ENCODE measurements at regions not wholly inside any gene's neighbourhood (a gene's known extent, or its start where the extent isn't known, plus 50 kb on each side); places are given as distances from the start of the nearest gene placed in this dataset.

DNA sequence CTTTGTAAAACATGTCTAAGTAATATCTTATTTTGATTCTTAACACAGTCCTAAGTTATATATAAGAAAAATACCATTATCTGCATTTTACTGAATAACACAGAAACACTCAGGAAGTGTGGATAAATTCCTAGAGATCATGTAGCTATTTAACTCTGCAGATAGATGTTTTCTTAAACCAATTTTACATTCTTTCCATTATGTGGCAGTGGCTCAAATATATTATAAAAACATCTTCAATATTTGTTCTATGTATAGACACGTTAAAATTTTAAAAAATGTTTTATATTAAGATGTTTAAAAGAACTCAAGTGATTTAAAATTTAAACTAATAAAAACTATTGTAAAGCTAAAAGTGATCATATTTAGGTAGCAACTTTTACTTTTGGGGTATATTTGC is 683.8 kb downstream of the DIPK2A start:
- no peaks in the 10 kb centered on the region for H3K9me3 ChIP-seq (ENCODE audit: low read length)
- no peaks in the 10 kb centered on the region for H3K27me3 ChIP-seq (ENCODE audit: insufficient read depth, low read length)

DNA sequence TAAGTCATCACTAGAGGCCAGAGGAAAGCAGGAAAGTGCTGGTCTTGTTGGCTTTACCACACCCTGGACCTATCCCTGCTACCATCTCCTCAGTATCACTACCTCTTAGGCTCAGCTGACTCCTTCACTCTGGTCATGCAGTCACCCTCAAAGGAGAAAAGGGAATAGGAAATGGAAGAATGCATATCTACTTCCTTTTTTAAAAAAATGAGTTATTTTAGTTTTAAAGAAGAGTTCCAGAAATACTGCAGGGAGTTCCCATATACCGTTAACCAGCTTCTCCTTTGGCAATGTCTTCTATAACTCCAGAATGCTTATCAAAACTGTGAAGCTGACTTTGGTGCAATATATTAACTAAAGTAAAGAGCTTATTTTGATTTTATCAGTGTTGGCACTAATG is 688.6 kb downstream of the DIPK2A start:
- Histone ChIP-seq H3K4me2 (ENCODE audit: low read length) (no peak overlapping the region), H3K9me2 (ENCODE audit: low read depth, low read length) (no peaks in the 10 kb centered on the region), H3K9ac (ENCODE audit: low read length) (no peak overlapping the region), H3F3A (ENCODE audit: insufficient read depth, low read length) (no peaks in the 10 kb centered on the region), H3K79me2 (ENCODE audit: insufficient read depth, low read length) (no peaks in the 10 kb centered on the region), H3K27me3 (ENCODE audit: insufficient read depth, low read length) (no peaks in the 10 kb centered on the region), H3K27ac (ENCODE audit: low read depth, low read length, poor library complexity, severe bottlenecking) (no peak overlapping the region), H3K4me3 (ENCODE audit: low read depth, low read length, poor library complexity, severe bottlenecking) (no peak overlapping the region), H3K9me3 (ENCODE audit: low read length) (no peaks in the 10 kb centered on the region), H3K4me1 (ENCODE audit: insufficient read depth, low read length, severe bottlenecking) (no peaks in the 10 kb centered on the region), H4K20me1 (ENCODE audit: insufficient read depth, low read length) (no peaks in the 10 kb centered on the region), H3K36me3 (ENCODE audit: insufficient read depth, low read length) (no peaks in the 10 kb centered on the region), H2AFZ (ENCODE audit: low read length) (no peak overlapping the region)
- TF ChIP-seq EZH2 (IDR thresholded peaks at IDR 0.05; ENCODE audit: borderline replicate concordance, low read length) = no peak
- TF ChIP-seq, protein P1, sequence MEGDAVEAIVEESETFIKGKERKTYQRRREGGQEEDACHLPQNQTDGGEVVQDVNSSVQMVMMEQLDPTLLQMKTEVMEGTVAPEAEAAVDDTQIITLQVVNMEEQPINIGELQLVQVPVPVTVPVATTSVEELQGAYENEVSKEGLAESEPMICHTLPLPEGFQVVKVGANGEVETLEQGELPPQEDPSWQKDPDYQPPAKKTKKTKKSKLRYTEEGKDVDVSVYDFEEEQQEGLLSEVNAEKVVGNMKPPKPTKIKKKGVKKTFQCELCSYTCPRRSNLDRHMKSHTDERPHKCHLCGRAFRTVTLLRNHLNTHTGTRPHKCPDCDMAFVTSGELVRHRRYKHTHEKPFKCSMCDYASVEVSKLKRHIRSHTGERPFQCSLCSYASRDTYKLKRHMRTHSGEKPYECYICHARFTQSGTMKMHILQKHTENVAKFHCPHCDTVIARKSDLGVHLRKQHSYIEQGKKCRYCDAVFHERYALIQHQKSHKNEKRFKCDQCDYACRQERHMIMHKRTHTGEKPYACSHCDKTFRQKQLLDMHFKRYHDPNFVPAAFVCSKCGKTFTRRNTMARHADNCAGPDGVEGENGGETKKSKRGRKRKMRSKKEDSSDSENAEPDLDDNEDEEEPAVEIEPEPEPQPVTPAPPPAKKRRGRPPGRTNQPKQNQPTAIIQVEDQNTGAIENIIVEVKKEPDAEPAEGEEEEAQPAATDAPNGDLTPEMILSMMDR (IDR thresholded peaks at IDR 0.05; ENCODE audit: low read length) = no peak

More for the DNA sequence above, 683.8 kb downstream of the DIPK2A start:
- Histone ChIP-seq H3K36me3 (ENCODE audit: insufficient read depth, low read length) (no peaks in the 10 kb centered on the region), H3K4me3 (ENCODE audit: low read depth, low read length, poor library complexity, severe bottlenecking) (no peak overlapping the region), H4K20me1 (ENCODE audit: insufficient read depth, low read length) (no peaks in the 10 kb centered on the region), H3K9me2 (ENCODE audit: low read depth, low read length) (no peaks in the 10 kb centered on the region), H3K9ac (ENCODE audit: low read length) (no peak overlapping the region), H3K4me2 (ENCODE audit: low read length) (no peak overlapping the region), H3K27ac (ENCODE audit: low read depth, low read length, poor library complexity, severe bottlenecking) (no peak overlapping the region), H2AFZ (ENCODE audit: low read length) (no peak overlapping the region), H3K79me2 (ENCODE audit: insufficient read depth, low read length) (no peaks in the 10 kb centered on the region), H3K4me1 (ENCODE audit: insufficient read depth, low read length, severe bottlenecking) (no peaks in the 10 kb centered on the region), H3F3A (ENCODE audit: insufficient read depth, low read length) (no peaks in the 10 kb centered on the region)
- TF ChIP-seq EZH2 (IDR thresholded peaks at IDR 0.05; ENCODE audit: borderline replicate concordance, low read length) = no peak
- TF ChIP-seq, protein P1 (IDR thresholded peaks at IDR 0.05; ENCODE audit: low read length) = no peak

DNA sequence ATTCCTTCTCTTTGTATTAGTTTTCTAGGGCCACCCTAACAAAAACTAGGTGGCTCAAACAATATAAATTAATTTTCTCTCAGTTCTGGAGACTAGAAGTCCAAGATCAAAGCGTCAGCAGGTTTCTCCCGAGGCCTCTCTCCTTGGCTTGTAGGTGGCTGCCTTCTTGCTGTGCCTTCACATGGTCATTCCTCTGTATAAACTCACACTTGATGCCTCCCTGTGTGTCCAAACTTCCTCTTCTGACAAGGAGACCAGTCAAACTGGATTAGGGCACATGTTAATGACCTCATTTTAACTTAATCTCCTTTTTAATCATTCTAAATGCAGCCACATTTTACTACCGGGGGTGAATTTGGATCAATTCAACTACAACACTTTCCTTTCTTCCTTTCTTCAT is 691.1 kb downstream of the DIPK2A start:
- Histone ChIP-seq H3K27me3 (ENCODE audit: insufficient read depth, low read length) (no peaks in the 10 kb centered on the region), H3K36me3 (ENCODE audit: insufficient read depth, low read length) (no peaks in the 10 kb centered on the region), H4K20me1 (ENCODE audit: insufficient read depth, low read length) (no peaks in the 10 kb centered on the region), H2AFZ (ENCODE audit: low read length) (no peak overlapping the region), H3K79me2 (ENCODE audit: insufficient read depth, low read length) (no peaks in the 10 kb centered on the region), H3F3A (ENCODE audit: insufficient read depth, low read length) (no peaks in the 10 kb centered on the region), H3K27ac (ENCODE audit: low read depth, low read length, poor library complexity, severe bottlenecking) (no peak overlapping the region), H3K9me2 (ENCODE audit: low read depth, low read length) (no peaks in the 10 kb centered on the region), H3K9me3 (ENCODE audit: low read length) (no peaks in the 10 kb centered on the region), H3K4me3 (ENCODE audit: low read depth, low read length, poor library complexity, severe bottlenecking) (no peak overlapping the region), H3K9ac (ENCODE audit: low read length) (no peak overlapping the region), H3K4me1 (ENCODE audit: insufficient read depth, low read length, severe bottlenecking) (no peaks in the 10 kb centered on the region), H3K4me2 (ENCODE audit: low read length) (no peak overlapping the region)
- TF ChIP-seq, protein P1 (IDR thresholded peaks at IDR 0.05; ENCODE audit: low read length) = no peak
- TF ChIP-seq EZH2 (IDR thresholded peaks at IDR 0.05; ENCODE audit: borderline replicate concordance, low read length) = no peak
